ENCODE measurements at regions not wholly inside any gene's neighbourhood (a gene's known extent, or its start where the extent isn't known, plus 50 kb on each side); places are given as distances from the start of the nearest gene placed in this dataset.

DNA sequence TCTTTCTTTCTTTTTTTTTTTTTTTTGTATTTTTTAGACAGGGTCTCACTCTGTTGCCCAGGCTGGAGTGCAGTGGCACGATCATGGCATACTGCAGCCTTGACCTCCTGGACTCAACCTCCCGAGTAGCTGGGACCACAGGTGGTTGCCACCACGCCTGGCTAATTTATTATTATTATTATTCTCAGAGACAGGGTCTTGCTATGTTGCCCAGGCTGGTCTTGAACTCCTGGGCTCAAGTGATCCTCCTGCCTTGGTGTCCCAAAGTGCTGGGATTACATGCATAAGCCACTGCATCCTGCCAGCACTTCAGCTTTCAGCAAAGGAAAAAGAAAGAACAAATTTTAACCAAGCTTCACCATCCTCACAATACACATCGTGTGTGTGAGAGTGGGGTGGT lies 97.9 kb upstream of the SERBP1 start:
- Histone ChIP-seq H3K27me3 (replicated peaks; ENCODE audit: insufficient read depth, low read length) (no peaks in the 10 kb centered on the region), H4K20me1 (ENCODE audit: insufficient read depth, low read length) (no peaks in the 10 kb centered on the region), H3K4me1 (ENCODE audit: low read length) (no peaks in the 10 kb centered on the region), H3K79me2 (ENCODE audit: low read length) (no peaks in the 10 kb centered on the region), H3K9me3 (replicated peaks; ENCODE audit: insufficient read depth, low read length) (no peaks in the 10 kb centered on the region), H3K4me2 (ENCODE audit: low read depth, low read length) (no peak overlapping the region), H2AFZ (ENCODE audit: low read length) (no peak overlapping the region), H3K9me2 (replicated peaks; ENCODE audit: insufficient read depth, low read length) (no peaks in the 10 kb centered on the region), H3K36me3 (replicated peaks; ENCODE audit: insufficient read depth, low read length) (no peaks in the 10 kb centered on the region), H3K9ac (ENCODE audit: low read length) (no peak overlapping the region), H3K4me3 (ENCODE audit: low read length) (no peak overlapping the region), H3F3A (ENCODE audit: insufficient read depth, low read length) (no peaks in the 10 kb centered on the region), H3K27ac (ENCODE audit: low read length) (no peak overlapping the region)
- TF ChIP-seq EZH2phosphoT487 (IDR thresholded peaks at IDR 0.05; ENCODE audit: low read length) (no peak), EZH2 (optimal IDR thresholded peaks at IDR 0.05; ENCODE audit: low read depth, low read length) (no peak)
- TF ChIP-seq, protein P1, sequence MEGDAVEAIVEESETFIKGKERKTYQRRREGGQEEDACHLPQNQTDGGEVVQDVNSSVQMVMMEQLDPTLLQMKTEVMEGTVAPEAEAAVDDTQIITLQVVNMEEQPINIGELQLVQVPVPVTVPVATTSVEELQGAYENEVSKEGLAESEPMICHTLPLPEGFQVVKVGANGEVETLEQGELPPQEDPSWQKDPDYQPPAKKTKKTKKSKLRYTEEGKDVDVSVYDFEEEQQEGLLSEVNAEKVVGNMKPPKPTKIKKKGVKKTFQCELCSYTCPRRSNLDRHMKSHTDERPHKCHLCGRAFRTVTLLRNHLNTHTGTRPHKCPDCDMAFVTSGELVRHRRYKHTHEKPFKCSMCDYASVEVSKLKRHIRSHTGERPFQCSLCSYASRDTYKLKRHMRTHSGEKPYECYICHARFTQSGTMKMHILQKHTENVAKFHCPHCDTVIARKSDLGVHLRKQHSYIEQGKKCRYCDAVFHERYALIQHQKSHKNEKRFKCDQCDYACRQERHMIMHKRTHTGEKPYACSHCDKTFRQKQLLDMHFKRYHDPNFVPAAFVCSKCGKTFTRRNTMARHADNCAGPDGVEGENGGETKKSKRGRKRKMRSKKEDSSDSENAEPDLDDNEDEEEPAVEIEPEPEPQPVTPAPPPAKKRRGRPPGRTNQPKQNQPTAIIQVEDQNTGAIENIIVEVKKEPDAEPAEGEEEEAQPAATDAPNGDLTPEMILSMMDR (IDR thresholded peaks at IDR 0.05; ENCODE audit: low read length), result no peak
- no peak for DNase-seq

DNA sequence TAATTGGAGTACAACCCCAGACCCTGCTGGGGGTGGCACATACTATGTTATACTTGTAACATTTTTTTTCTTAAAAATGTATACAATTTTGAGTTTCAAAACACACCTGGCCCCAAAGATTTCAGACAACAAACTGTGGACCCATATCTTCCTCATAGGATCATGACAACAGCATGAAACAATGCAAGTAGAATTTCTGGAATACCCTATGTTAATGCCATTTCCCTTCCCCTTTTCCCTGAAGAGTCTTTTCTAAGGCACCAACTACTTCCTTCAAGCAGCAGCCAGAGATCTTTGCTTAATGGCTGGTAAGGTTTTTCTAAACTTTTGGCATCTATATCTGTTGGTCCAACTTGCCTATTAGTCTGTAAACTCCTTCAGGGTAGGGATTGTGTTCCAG lies 99.9 kb upstream of the SERBP1 start:
- no peaks in the 10 kb centered on the region for H3K9me3 ChIP-seq (replicated peaks; ENCODE audit: insufficient read depth, low read length)
- H3K27ac ChIP-seq (ENCODE audit: low read length), result no peak overlapping the region
- DNase-seq, result no peak
- H2AFZ ChIP-seq (ENCODE audit: low read length), result no peak overlapping the region
- no peaks in the 10 kb centered on the region for H3K4me1 ChIP-seq (ENCODE audit: low read length)
- no peak overlapping the region for H3K4me2 ChIP-seq (ENCODE audit: low read depth, low read length)
- no peaks in the 10 kb centered on the region for H3K27me3 ChIP-seq (replicated peaks; ENCODE audit: insufficient read depth, low read length)
- H3K9ac ChIP-seq (ENCODE audit: low read length), result no peak overlapping the region
- H3F3A ChIP-seq (ENCODE audit: insufficient read depth, low read length), result no peaks in the 10 kb centered on the region
- H3K4me3 ChIP-seq (ENCODE audit: low read length), result no peak overlapping the region
- no peaks in the 10 kb centered on the region for H3K9me2 ChIP-seq (replicated peaks; ENCODE audit: insufficient read depth, low read length)
- no peaks in the 10 kb centered on the region for H4K20me1 ChIP-seq (ENCODE audit: insufficient read depth, low read length)
- TF ChIP-seq, protein P1 (IDR thresholded peaks at IDR 0.05; ENCODE audit: low read length), result no peak
- no peak for TF ChIP-seq EZH2phosphoT487 (IDR thresholded peaks at IDR 0.05; ENCODE audit: low read length)
- TF ChIP-seq EZH2 (optimal IDR thresholded peaks at IDR 0.05; ENCODE audit: low read depth, low read length), result no peak
- H3K36me3 ChIP-seq (replicated peaks; ENCODE audit: insufficient read depth, low read length), result no peaks in the 10 kb centered on the region
- H3K79me2 ChIP-seq (ENCODE audit: low read length), result no peaks in the 10 kb centered on the region

DNA sequence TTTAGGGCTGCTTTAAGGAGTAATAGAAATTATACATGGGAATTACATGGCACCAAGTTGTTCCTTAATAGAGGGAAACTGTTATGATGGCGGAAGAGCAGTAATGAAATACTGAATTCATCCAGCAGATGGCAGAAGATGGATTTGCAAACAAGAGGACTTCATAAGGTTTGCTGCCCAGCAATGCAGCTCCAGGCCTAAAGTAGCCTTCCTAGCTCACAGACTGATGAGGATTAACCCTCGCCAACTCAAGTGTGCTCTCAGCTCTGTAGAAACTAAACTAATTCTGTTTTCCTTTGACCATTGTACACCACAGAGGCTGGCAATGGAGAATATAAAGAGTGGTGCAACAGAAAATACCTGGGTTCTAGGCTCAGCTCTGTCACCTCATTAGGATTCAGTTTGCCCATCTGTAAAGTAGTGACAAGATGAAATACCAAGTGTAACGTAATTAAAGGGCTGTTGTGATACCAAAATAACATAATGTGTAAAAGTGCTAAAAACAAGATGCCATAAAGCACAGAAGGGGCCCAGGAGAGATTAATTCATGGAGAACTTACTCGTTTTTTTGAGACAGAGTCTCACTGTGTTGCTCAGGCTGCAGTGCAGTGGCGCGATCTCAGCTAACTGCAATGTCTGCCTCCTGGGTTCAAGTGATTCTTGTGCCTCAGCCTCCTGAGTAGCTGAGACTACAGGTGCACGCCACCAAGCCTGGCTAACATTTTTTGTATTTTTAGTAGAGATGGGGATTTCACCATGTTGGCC lies 102.4 kb upstream of the SERBP1 start:
- Histone ChIP-seq H3F3A (ENCODE audit: insufficient read depth, low read length) (no peaks in the 10 kb centered on the region), H3K4me2 (ENCODE audit: low read depth, low read length) (no peak overlapping the region), H3K9me3 (replicated peaks; ENCODE audit: insufficient read depth, low read length) (no peaks in the 10 kb centered on the region), H3K36me3 (replicated peaks; ENCODE audit: insufficient read depth, low read length) (no peaks in the 10 kb centered on the region), H3K27ac (ENCODE audit: low read length) (no peak overlapping the region), H4K20me1 (ENCODE audit: insufficient read depth, low read length) (no peaks in the 10 kb centered on the region), H3K79me2 (ENCODE audit: low read length) (no peaks in the 10 kb centered on the region), H3K9ac (ENCODE audit: low read length) (no peak overlapping the region), H3K9me2 (replicated peaks; ENCODE audit: insufficient read depth, low read length) (no peaks in the 10 kb centered on the region), H3K4me1 (ENCODE audit: low read length) (no peaks in the 10 kb centered on the region), H3K27me3 (replicated peaks; ENCODE audit: insufficient read depth, low read length) (no peaks in the 10 kb centered on the region), H2AFZ (ENCODE audit: low read length) (no peak overlapping the region), H3K4me3 (ENCODE audit: low read length) (no peak overlapping the region)
- DNase-seq, result peak; percentile 68
- TF ChIP-seq, protein P1 (IDR thresholded peaks at IDR 0.05; ENCODE audit: low read length), result peak; percentile 68
- no peak for TF ChIP-seq EZH2phosphoT487 (IDR thresholded peaks at IDR 0.05; ENCODE audit: low read length)

Data from MM.1S (cell line).